Neural progenitor cell (in vitro differentiated cells): ENCODE measurements at regions not wholly inside any gene's neighbourhood (a gene's known extent, or its start where the extent isn't known, plus 50 kb on each side); places are given as distances from the start of the nearest gene placed in this dataset.

ENCODE experiments used
- EZH2phosphoT487 ChIP-seq: fragments of 200-600 bp; sonication (generic); IDR thresholded peaks from 2 replicates; pipeline ENCODE4 v1.6.1; 2017; ENCODE audit warnings: antibody characterized with exemption
- TF ChIP-seq, protein P1 (sequence below): fragments of 200-600 bp; sonication (generic); IDR thresholded peaks from 2 replicates; pipeline ENCODE4 v1.5.1; 2017; ENCODE audit warnings: antibody characterized with exemption, mild to moderate bottlenecking

DNA sequence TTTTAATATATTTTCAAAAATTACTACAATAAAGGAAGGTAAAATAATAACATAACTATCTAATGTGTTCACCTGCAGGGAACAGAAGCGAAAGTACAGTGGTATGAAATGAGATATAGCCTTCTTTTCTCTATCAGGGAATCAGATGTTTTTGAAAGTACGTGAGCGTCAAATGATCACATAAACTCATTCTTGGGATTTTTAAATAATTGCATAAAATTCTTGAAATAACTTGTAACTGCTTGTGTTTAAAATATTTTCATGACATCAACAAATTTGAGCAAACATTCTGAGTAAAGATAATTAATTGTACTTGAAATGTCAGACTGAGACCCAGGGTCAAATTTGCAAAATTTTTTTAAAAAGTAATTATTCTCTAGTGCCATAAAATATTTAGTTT lies 193.5 kb upstream of the NEIL3 start:
- TF ChIP-seq, protein P1, sequence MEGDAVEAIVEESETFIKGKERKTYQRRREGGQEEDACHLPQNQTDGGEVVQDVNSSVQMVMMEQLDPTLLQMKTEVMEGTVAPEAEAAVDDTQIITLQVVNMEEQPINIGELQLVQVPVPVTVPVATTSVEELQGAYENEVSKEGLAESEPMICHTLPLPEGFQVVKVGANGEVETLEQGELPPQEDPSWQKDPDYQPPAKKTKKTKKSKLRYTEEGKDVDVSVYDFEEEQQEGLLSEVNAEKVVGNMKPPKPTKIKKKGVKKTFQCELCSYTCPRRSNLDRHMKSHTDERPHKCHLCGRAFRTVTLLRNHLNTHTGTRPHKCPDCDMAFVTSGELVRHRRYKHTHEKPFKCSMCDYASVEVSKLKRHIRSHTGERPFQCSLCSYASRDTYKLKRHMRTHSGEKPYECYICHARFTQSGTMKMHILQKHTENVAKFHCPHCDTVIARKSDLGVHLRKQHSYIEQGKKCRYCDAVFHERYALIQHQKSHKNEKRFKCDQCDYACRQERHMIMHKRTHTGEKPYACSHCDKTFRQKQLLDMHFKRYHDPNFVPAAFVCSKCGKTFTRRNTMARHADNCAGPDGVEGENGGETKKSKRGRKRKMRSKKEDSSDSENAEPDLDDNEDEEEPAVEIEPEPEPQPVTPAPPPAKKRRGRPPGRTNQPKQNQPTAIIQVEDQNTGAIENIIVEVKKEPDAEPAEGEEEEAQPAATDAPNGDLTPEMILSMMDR = no peak
- no peak for TF ChIP-seq EZH2phosphoT487
